HCT116 (cell line): ENCODE measurements at regions not wholly inside any gene's neighbourhood (a gene's known extent, or its start where the extent isn't known, plus 50 kb on each side); places are given as distances from the start of the nearest gene placed in this dataset.

Experiments used
- ATAC-seq: fragments of 200-7000 bp; cut with Tn5 transposase; 2 replicates; pipeline ENCODE4 v1.9.1; 2020; ENCODE audit warnings: mild to moderate bottlenecking, moderate library complexity
- BruUV-seq: library from RNA; stranded (reverse); fragments of 400-500 nt; replicated peaks from 2 replicates; lab custom pipeline; 2021; lab: Mats Ljungman, UMichigan
- CTCF ChIA-PET: fragments of 300-600 bp; sonication (Branson Sonifier 250); formaldehyde crosslinking; loops from one replicate; lab custom pipeline; 2021; ENCODE audit warnings: antibody characterized with exemption; lab: Charles Lee
- POLR2A ChIA-PET: fragments of 300-600, 350-600 bp; sonication (Branson Sonifier 250); formaldehyde crosslinking; loops from one replicate; lab custom pipeline; 2021; ENCODE audit warnings: antibody characterized with exemption; lab: Charles Lee
- RAD21 ChIA-PET, 2 experiments: fragments of 300-600 bp; sonication (Branson Sonifier 250); formaldehyde crosslinking; loops; one replicate each; lab custom pipeline; 2023; ENCODE audit warnings: low total read pairs in 2 of 2; ENCODE audit not compliant: uncharacterized antibody in 2 of 2, unreplicated experiment in 2 of 2, low non-redundant PET in 1 of 2; lab: Charles Lee
- DNase-seq: peaks from one replicate; pipeline ENCODE4 v3.0.0-alpha.2; 2010; ENCODE audit warnings: low read depth, low spot score
- H2AFZ ChIP-seq: fragments of 200-600 bp; shearing (Covaris generic), sonication (generic); 2 replicates; pipeline ENCODE4 v1.6.1; 2017; ENCODE audit warnings: low read depth, mixed run types, mixed read lengths, antibody characterized with exemption, low read length; ENCODE audit not compliant: poor library complexity, severe bottlenecking
- H3K27ac ChIP-seq: 2 replicates; pipeline ENCODE4 v1.5.1; 2012; ENCODE audit warnings: low read depth, low read length
- H3K27me3 ChIP-seq: fragments of 200-600 bp; sonication (generic); 2 replicates; pipeline ENCODE4 v1.6.1; 2016; ENCODE audit warnings: mixed run types, low read length, mixed read lengths; ENCODE audit not compliant: insufficient read depth
- H3K36me3 ChIP-seq, 2 experiments: fragments of 200-500 bp in 1 of 2; fragments of 200-600 bp in 1 of 2; sonication (Bioruptor generic) in 1 of 2; sonication (generic) in 1 of 2; 2 replicates each; pipeline versions ENCODE4 v1.5.1 to v1.6.1; 2014 to 2016; ENCODE audit warnings: low read length in 2 of 2, inconsistent platforms in 1 of 2, mixed read lengths in 1 of 2, mixed run types in 1 of 2; ENCODE audit not compliant: insufficient read depth in 2 of 2, control insufficient read depth in 1 of 2
- H3K4me1 ChIP-seq, 2 experiments: fragments of 200-600 bp in 1 of 2; sonication (generic) in 1 of 2; 2 replicates each; pipeline versions ENCODE4 v1.5.1 to v1.6.1; 2012 to 2017; ENCODE audit warnings: low read length in 2 of 2, inconsistent platforms in 1 of 2, mild to moderate bottlenecking in 1 of 2, mixed read lengths in 1 of 2, mixed run types in 1 of 2, moderate library complexity in 1 of 2; ENCODE audit not compliant: insufficient read depth in 2 of 2, control insufficient read depth in 1 of 2
- H3K4me2 ChIP-seq: fragments of 200-600 bp; sonication (generic); 2 replicates; pipeline ENCODE4 v1.6.1; 2017; ENCODE audit warnings: mixed run types, low read length, mixed read lengths
- H3K4me3 ChIP-seq, 2 experiments: fragments of 200-600 bp in 1 of 2; sonication (generic) in 1 of 2; replicated peaks in 1 of 2; 2 replicates each; pipeline ENCODE4 v1.5.1; 2011 to 2016; ENCODE audit warnings: low read length in 2 of 2, control low read depth in 1 of 2, low read depth in 1 of 2, mild to moderate bottlenecking in 1 of 2, mixed read lengths in 1 of 2, mixed run types in 1 of 2
- H3K79me2 ChIP-seq: fragments of 200-600 bp; sonication (generic); 2 replicates; pipeline ENCODE4 v1.6.1; 2017; ENCODE audit warnings: mild to moderate bottlenecking, mixed run types, low read length, moderate library complexity, mixed read lengths; ENCODE audit not compliant: insufficient read depth
- H3K9ac ChIP-seq: fragments of 200-600 bp; sonication (generic); 2 replicates; pipeline ENCODE4 v1.6.1; 2016; ENCODE audit warnings: low read length, mixed read lengths
- H3K9me2 ChIP-seq: fragments of 200-600 bp; sonication (generic), shearing (Covaris generic); 2 replicates; pipeline ENCODE4 v1.6.1; 2017; ENCODE audit warnings: mixed run types, mild to moderate bottlenecking, moderate library complexity; ENCODE audit not compliant: insufficient read depth
- H3K9me3 ChIP-seq, 2 experiments: fragments of 200-500 bp in 1 of 2; fragments of 200-600 bp in 1 of 2; sonication (Bioruptor generic) in 1 of 2; sonication (generic) in 1 of 2; 2 replicates each; pipeline ENCODE4 v1.6.1; 2014 to 2017; ENCODE audit warnings: low read length in 2 of 2, mixed read lengths in 2 of 2, inconsistent platforms in 1 of 2, low read depth in 1 of 2, mild to moderate bottlenecking in 1 of 2, mixed run types in 1 of 2, moderate library complexity in 1 of 2; ENCODE audit not compliant: control insufficient read depth in 1 of 2, insufficient read depth in 1 of 2
- H4K20me1 ChIP-seq: fragments of 200-600 bp; sonication (generic), shearing (Covaris generic); 2 replicates; pipeline ENCODE4 v1.6.1; 2017; ENCODE audit warnings: mixed run types, mild to moderate bottlenecking, moderate library complexity; ENCODE audit not compliant: insufficient read depth
- CBX3 ChIP-seq: IDR thresholded peaks from 2 replicates; pipeline ENCODE4 v1.6.1; 2012; ENCODE audit warnings: low read depth
- CEBPB ChIP-seq: IDR thresholded peaks from 2 replicates; pipeline ENCODE4 v1.6.1; 2012; ENCODE audit warnings: low read depth
- EGR1 ChIP-seq: IDR thresholded peaks from 2 replicates; pipeline ENCODE4 v1.6.1; 2012; ENCODE audit warnings: low read depth
- ELF1 ChIP-seq: IDR thresholded peaks from 2 replicates; pipeline ENCODE4 v1.6.1; 2012; ENCODE audit warnings: low read depth, borderline replicate concordance
- EZH2phosphoT487 ChIP-seq: fragments of 200-600 bp; IDR thresholded peaks from 2 replicates; pipeline ENCODE4 v1.6.1; 2018; ENCODE audit warnings: antibody characterized with exemption, borderline replicate concordance
- JUND ChIP-seq: IDR thresholded peaks from 2 replicates; pipeline ENCODE4 v1.6.1; 2012
- POLR2A ChIP-seq: IDR thresholded peaks from 2 replicates; pipeline ENCODE4 v1.7.0; 2011; ENCODE audit warnings: borderline replicate concordance; ENCODE audit not compliant: insufficient read depth, insufficient read length; ENCODE audit errors: extremely low read depth
- RAD21 ChIP-seq: IDR thresholded peaks from 2 replicates; pipeline ENCODE4 v1.6.1; 2012; ENCODE audit warnings: low read depth, mild to moderate bottlenecking
- SIN3A ChIP-seq: IDR thresholded peaks from 2 replicates; pipeline ENCODE4 v1.6.1; 2012; ENCODE audit warnings: low read depth
- SRF ChIP-seq: IDR thresholded peaks from 2 replicates; pipeline ENCODE4 v1.6.1; 2012; ENCODE audit warnings: low read depth
- TCF7L2 ChIP-seq: IDR thresholded peaks from 2 replicates; pipeline ENCODE4 v1.7.0; 2011; ENCODE audit warnings: borderline replicate concordance, inconsistent platforms; ENCODE audit not compliant: insufficient read depth, insufficient read length; ENCODE audit errors: extremely low read depth
- YY1 ChIP-seq: IDR thresholded peaks from 2 replicates; pipeline ENCODE4 v1.6.1; 2011; ENCODE audit warnings: low read length, low read depth, moderate library complexity, mild to moderate bottlenecking; ENCODE audit not compliant: insufficient replicate concordance; ENCODE audit errors: extremely low read depth
- ZNF274 ChIP-seq: fragments of 200-500 bp; sonication (Bioruptor generic); IDR thresholded peaks from 2 replicates; pipeline ENCODE4 v1.6.1; 2014; ENCODE audit warnings: mild to moderate bottlenecking, low read depth, low read length, inconsistent platforms
- intact Hi-C: fragments of 100-400 bp; cut with micrococcal nuclease; formaldehyde crosslinking; loops from 2 replicates; pipeline ENCODE4 v1.10.0; 2022
- TF ChIP-seq, protein P1 (sequence below): IDR thresholded peaks from 2 replicates; pipeline ENCODE4 v1.6.1; 2012
- TF ChIP-seq, protein P2 (sequence below), 3 experiments: fragments of 200-600 bp in 1 of 3; sonication (generic) in 1 of 3; IDR thresholded peaks in 2 of 3; conservative IDR thresholded peaks in 1 of 3; 2 replicates each; pipeline ENCODE4 v1.5.1; 2012 to 2017; ENCODE audit warnings: low read depth in 2 of 3, low read length in 2 of 3, antibody characterized with exemption in 1 of 3, borderline replicate concordance in 1 of 3, control low read depth in 1 of 3, mild to moderate bottlenecking in 1 of 3, mixed read lengths in 1 of 3, mixed run types in 1 of 3, moderate library complexity in 1 of 3; ENCODE audit not compliant: insufficient read depth in 1 of 3
- TF ChIP-seq, protein P3 (sequence below): IDR thresholded peaks from 2 replicates; pipeline ENCODE4 v1.6.1; 2012; ENCODE audit warnings: low read depth

DNA sequence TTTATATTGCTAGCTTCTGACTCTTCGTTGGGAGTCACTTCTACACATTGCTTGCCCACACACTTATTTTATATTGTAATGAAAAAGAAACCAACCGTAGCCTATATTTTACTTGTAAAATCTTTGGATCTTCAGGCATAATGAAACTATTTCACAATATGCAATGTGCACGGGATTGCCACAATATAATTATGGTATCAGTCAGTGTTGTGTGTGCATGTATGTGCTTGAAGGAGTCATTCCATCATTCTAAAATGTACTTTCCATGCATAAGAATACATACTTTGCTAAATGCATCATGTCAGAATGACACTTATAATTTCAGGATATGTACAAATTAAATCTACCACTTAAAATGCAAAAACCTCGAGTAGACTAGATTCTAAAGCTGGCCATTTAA is 64.0 kb upstream of the TLE4 start:
- H3K79me2 ChIP-seq, result no peaks in the 10 kb centered on the region
- BruUV-seq, result no TSS peak
- no peak overlapping the region for H3K9ac ChIP-seq
- no peak for TF ChIP-seq CBX3
- TF ChIP-seq EGR1, result no peak
- TF ChIP-seq ELF1, result no peak
- no peak for TF ChIP-seq CEBPB
- TF ChIP-seq YY1, result no peak
- no peak for TF ChIP-seq TCF7L2
- TF ChIP-seq JUND, result no peak
- TF ChIP-seq, protein P1, sequence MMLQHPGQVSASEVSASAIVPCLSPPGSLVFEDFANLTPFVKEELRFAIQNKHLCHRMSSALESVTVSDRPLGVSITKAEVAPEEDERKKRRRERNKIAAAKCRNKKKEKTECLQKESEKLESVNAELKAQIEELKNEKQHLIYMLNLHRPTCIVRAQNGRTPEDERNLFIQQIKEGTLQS, result no peak
- TF ChIP-seq RAD21, result no peak
- TF ChIP-seq, protein P2, sequence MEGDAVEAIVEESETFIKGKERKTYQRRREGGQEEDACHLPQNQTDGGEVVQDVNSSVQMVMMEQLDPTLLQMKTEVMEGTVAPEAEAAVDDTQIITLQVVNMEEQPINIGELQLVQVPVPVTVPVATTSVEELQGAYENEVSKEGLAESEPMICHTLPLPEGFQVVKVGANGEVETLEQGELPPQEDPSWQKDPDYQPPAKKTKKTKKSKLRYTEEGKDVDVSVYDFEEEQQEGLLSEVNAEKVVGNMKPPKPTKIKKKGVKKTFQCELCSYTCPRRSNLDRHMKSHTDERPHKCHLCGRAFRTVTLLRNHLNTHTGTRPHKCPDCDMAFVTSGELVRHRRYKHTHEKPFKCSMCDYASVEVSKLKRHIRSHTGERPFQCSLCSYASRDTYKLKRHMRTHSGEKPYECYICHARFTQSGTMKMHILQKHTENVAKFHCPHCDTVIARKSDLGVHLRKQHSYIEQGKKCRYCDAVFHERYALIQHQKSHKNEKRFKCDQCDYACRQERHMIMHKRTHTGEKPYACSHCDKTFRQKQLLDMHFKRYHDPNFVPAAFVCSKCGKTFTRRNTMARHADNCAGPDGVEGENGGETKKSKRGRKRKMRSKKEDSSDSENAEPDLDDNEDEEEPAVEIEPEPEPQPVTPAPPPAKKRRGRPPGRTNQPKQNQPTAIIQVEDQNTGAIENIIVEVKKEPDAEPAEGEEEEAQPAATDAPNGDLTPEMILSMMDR (IDR thresholded peaks at IDR 0.05 in 2 of 3, conservative IDR thresholded peaks at IDR 0.05 in 1 of 3; ENCODE audit: borderline replicate concordance in 1 of 3, insufficient read depth in 1 of 3, low read depth in 2 of 3, low read length in 2 of 3), result no peak
- no peak for TF ChIP-seq SRF
- no peak for TF ChIP-seq ZNF274
- TF ChIP-seq SIN3A, result no peak
- no peak for TF ChIP-seq POLR2A
- TF ChIP-seq EZH2phosphoT487, result no peak
- TF ChIP-seq, protein P3, sequence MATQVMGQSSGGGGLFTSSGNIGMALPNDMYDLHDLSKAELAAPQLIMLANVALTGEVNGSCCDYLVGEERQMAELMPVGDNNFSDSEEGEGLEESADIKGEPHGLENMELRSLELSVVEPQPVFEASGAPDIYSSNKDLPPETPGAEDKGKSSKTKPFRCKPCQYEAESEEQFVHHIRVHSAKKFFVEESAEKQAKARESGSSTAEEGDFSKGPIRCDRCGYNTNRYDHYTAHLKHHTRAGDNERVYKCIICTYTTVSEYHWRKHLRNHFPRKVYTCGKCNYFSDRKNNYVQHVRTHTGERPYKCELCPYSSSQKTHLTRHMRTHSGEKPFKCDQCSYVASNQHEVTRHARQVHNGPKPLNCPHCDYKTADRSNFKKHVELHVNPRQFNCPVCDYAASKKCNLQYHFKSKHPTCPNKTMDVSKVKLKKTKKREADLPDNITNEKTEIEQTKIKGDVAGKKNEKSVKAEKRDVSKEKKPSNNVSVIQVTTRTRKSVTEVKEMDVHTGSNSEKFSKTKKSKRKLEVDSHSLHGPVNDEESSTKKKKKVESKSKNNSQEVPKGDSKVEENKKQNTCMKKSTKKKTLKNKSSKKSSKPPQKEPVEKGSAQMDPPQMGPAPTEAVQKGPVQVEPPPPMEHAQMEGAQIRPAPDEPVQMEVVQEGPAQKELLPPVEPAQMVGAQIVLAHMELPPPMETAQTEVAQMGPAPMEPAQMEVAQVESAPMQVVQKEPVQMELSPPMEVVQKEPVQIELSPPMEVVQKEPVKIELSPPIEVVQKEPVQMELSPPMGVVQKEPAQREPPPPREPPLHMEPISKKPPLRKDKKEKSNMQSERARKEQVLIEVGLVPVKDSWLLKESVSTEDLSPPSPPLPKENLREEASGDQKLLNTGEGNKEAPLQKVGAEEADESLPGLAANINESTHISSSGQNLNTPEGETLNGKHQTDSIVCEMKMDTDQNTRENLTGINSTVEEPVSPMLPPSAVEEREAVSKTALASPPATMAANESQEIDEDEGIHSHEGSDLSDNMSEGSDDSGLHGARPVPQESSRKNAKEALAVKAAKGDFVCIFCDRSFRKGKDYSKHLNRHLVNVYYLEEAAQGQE, result no peak
- H3K4me2 ChIP-seq, result no peak overlapping the region
- no peaks in the 10 kb centered on the region for H4K20me1 ChIP-seq
- DNase-seq (no peak), ATAC-seq (no peak)
- H2AFZ ChIP-seq, result no peak overlapping the region
- peaks cover 0 to 4% of the 10 kb centered on the region in 2 experiments; a peak in 1 of 4 replicates for H3K9me3 ChIP-seq
- no peaks in the 10 kb centered on the region for H3K9me2 ChIP-seq
- CTCF ChIA-PET, result no interaction called here
- H3K27me3 ChIP-seq, result no peaks in the 10 kb centered on the region
- H3K4me1 ChIP-seq, result no peaks in the 10 kb centered on the region
- H3K36me3 ChIP-seq, result no peaks in the 10 kb centered on the region
- POLR2A ChIA-PET, result no interaction called here
- H3K27ac ChIP-seq, result no peak overlapping the region
- RAD21 ChIA-PET, result no interaction called here
- no peak overlapping the region for H3K4me3 ChIP-seq
- intact Hi-C loops, result no loop called here
